GM12892 (cell line): ENCODE measurements at regions not wholly inside any gene's neighbourhood (a gene's known extent, or its start where the extent isn't known, plus 50 kb on each side); places are given as distances from the start of the nearest gene placed in this dataset.

Experiments used
- POLR2A ChIP-seq: IDR thresholded peaks from 2 replicates; pipeline ENCODE4 v1.6.1; 2011; ENCODE audit warnings: low read depth, low read length, control low read depth
- POLR2AphosphoS5 ChIP-seq: IDR thresholded peaks from 2 replicates; pipeline ENCODE4 v1.6.1; 2011; ENCODE audit warnings: low read depth, low read length, control low read depth
- TAF1 ChIP-seq: IDR thresholded peaks from 2 replicates; pipeline ENCODE4 v1.6.1; 2011; ENCODE audit warnings: low read depth, mild to moderate bottlenecking, control low read depth, low read length, borderline replicate concordance

DNA sequence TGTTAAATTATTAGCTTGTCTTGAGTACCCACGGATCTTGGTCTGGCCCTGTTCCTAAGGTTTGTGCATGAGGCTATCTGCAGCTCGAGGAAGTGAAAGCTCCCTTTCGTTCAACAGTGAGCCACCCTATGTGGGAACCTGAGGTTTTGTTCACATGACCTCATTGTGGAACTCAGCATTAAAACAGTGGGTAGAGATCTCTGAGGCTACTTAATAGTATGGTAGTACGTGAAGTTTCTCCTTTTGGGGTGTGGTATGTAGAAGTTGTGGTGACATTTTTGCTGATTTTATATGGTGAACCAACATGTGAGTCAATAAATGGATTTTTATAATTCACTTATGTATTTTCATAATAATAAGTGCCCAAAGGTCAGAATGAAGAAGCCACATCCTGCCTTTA, 252.7 kb upstream of the FERD3L start:
- TF ChIP-seq POLR2AphosphoS5 (no peak), TAF1 (no peak), POLR2A (no peak)
